ENCODE measurements at regions not wholly inside any gene's neighbourhood (a gene's known extent, or its start where the extent isn't known, plus 50 kb on each side); places are given as distances from the start of the nearest gene placed in this dataset.

DNA sequence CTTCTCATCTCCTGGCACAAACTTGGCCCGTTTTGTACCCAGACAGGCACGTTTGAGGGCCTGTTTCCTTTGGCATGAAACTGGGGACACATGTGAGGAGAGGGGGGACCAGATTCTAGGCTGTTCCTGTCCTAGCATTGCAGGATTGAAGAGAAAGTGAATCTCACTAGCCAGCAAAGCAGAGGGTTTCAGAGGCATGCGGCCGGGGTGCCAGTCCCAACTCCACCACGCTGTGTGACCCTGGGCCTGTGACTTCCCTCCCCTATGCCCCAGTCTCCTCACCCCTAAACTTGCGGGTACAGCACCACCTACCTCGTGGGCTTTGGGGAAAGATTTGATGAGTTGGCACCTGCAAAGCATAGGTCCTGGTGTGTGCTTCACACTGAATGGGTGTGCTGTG is 53.5 kb upstream of the CIBAR2 start:
- ChIA-PET POLR2A (no interaction called here), CTCF (no interaction called here)
- no peaks in the 10 kb centered on the region for H3K27me3 ChIP-seq (ENCODE audit: control insufficient read depth, insufficient read depth, low read length)
- H3K36me3 ChIP-seq (ENCODE audit: control insufficient read depth, insufficient read depth, low read length), result no peaks in the 10 kb centered on the region
- ATAC-seq (no peak), DNase-seq (ENCODE audit: low read depth, low spot score) (no peak)
- H3K9me3 ChIP-seq (ENCODE audit: control insufficient read depth, insufficient read depth, low read depth, low read length), result no peaks in the 10 kb centered on the region
- no TSS peak for BruUV-seq (replicated peaks)
- TF ChIP-seq CTCF (IDR thresholded peaks at IDR 0.05), result no peak
- no peak for TF ChIP-seq POLR2AphosphoS5 (IDR thresholded peaks at IDR 0.05; ENCODE audit: low read depth, low read length)
- TF ChIP-seq SIN3A (IDR thresholded peaks at IDR 0.05; ENCODE audit: borderline replicate concordance, insufficient read depth, low read depth, low read length), result no peak
- no peak for TF ChIP-seq TCF7L2 (IDR thresholded peaks at IDR 0.05; ENCODE audit: low read depth, low read length)
- no peak for TF ChIP-seq REST (IDR thresholded peaks at IDR 0.05; ENCODE audit: insufficient read depth in 1 of 2, low read depth in 2 of 2, low read length in 1 of 2)
- intact Hi-C loops (cut with micrococcal nuclease; ENCODE audit: unreplicated experiment) (no loop called here), in situ Hi-C loops (cut with HindIII; ENCODE audit: low pct_unique_long_range_greater_than_20kb, low sequenced_read_pairs) (no loop called here)
- H3K4me1 ChIP-seq (ENCODE audit: control insufficient read depth, insufficient read depth, low read length), result peaks cover 19% of the 10 kb centered on the region
- no peak overlapping the region for H3K27ac ChIP-seq (ENCODE audit: low read length)
- H3K4me3 ChIP-seq (ENCODE audit: low read depth in 2 of 2, low read length in 2 of 2), result no peak overlapping the region

GRCh38 chr16:85166281-85166680 is 54.0 kb upstream of the CIBAR2 start:
- ATAC-seq, result no peak
- intact Hi-C loops (cut with micrococcal nuclease; ENCODE audit: unreplicated experiment) (no loop called here), in situ Hi-C loops (cut with HindIII; ENCODE audit: low pct_unique_long_range_greater_than_20kb, low sequenced_read_pairs) (no loop called here)
- H3K4me3 ChIP-seq (ENCODE audit: low read depth in 2 of 2, low read length in 2 of 2), result no peak overlapping the region
- ChIA-PET POLR2A (no interaction called here), CTCF (no interaction called here)
- H3K4me1 ChIP-seq (ENCODE audit: control insufficient read depth, insufficient read depth, low read length), result peaks cover 21% of the 10 kb centered on the region
- DNase-seq (ENCODE audit: low read depth, low spot score), result no peak
- TF ChIP-seq CTCF (IDR thresholded peaks at IDR 0.05) (no peak), SIN3A (IDR thresholded peaks at IDR 0.05; ENCODE audit: borderline replicate concordance, insufficient read depth, low read depth, low read length) (no peak), REST (IDR thresholded peaks at IDR 0.05; ENCODE audit: insufficient read depth in 1 of 2, low read depth in 2 of 2, low read length in 1 of 2) (no peak), TCF7L2 (IDR thresholded peaks at IDR 0.05; ENCODE audit: low read depth, low read length) (no peak), POLR2AphosphoS5 (IDR thresholded peaks at IDR 0.05; ENCODE audit: low read depth, low read length) (no peak)
- no peaks in the 10 kb centered on the region for H3K36me3 ChIP-seq (ENCODE audit: control insufficient read depth, insufficient read depth, low read length)
- no peak overlapping the region for H3K27ac ChIP-seq (ENCODE audit: low read length)
- no peaks in the 10 kb centered on the region for H3K27me3 ChIP-seq (ENCODE audit: control insufficient read depth, insufficient read depth, low read length)
- no TSS peak for BruUV-seq (replicated peaks)
- no peaks in the 10 kb centered on the region for H3K9me3 ChIP-seq (ENCODE audit: control insufficient read depth, insufficient read depth, low read depth, low read length)
